ENCODE measurements at regions not wholly inside any gene's neighbourhood (a gene's known extent, or its start where the extent isn't known, plus 50 kb on each side); places are given as distances from the start of the nearest gene placed in this dataset.

GRCh38 chr4:42331040-42331439 is 66.2 kb upstream of the SHISA3 start:
- DNase-seq (ENCODE audit: low spot score) = no peak

- DNase-seq (ENCODE audit: low spot score) = no peak
Observed at GRCh38 chr4:42331914-42332368, 65.3 kb upstream of the SHISA3 start.

- peak; percentile 49 for DNase-seq (ENCODE audit: low spot score)
Observed at GRCh38 chr4:42339935-42340406, 57.3 kb upstream of the SHISA3 start.

- peak; percentile 40 for DNase-seq (ENCODE audit: low spot score)
Observed at GRCh38 chr4:42341518-42342026, 55.7 kb upstream of the SHISA3 start.

- no peak for DNase-seq (ENCODE audit: low spot score)
Observed at GRCh38 chr4:42342459-42342858, 54.8 kb upstream of the SHISA3 start.

- DNase-seq (ENCODE audit: low spot score) = no peak
Observed at GRCh38 chr4:42344309-42344708, 53.0 kb upstream of the SHISA3 start.

GRCh38 chr4:42344749-42345148 is 52.5 kb upstream of the SHISA3 start:
- DNase-seq (ENCODE audit: low spot score) = no peak

GRCh38 chr4:42345962-42346544 is 51.2 kb upstream of the SHISA3 start:
- DNase-seq (ENCODE audit: low spot score) = no peak

GRCh38 chr4:42347076-42347475 is 50.2 kb upstream of the SHISA3 start:
- DNase-seq (ENCODE audit: low spot score) = no peak
